ENCODE measurements at regions not wholly inside any gene's neighbourhood (a gene's known extent, or its start where the extent isn't known, plus 50 kb on each side); places are given as distances from the start of the nearest gene placed in this dataset.

- TF ChIP-seq CTCF (IDR thresholded peaks at IDR 0.05), result no peak
- TF ChIP-seq POLR2A (IDR thresholded peaks at IDR 0.05), result no peak
These were observed 320.4 kb upstream of the SLC7A11 start for GRCh38 chr4:138562544-138562991.

All from lower leg skin (tissue), 3 donors.